DMS114 treated with DMSO at 0.1 percent for 48 hours (cell line): ENCODE measurements at regions not wholly inside any gene's neighbourhood (a gene's known extent, or its start where the extent isn't known, plus 50 kb on each side); places are given as distances from the start of the nearest gene placed in this dataset.

Source experiments
- DNase-seq: peaks from one replicate; lab custom pipeline; 2025; ENCODE audit not compliant: unreplicated experiment; lab: John Stamatoyannopoulos, UW

- no peak for DNase-seq
These were observed 112.9 kb upstream of the ZNF678 start for GRCh38 chr1:227450489-227450888.

DNA sequence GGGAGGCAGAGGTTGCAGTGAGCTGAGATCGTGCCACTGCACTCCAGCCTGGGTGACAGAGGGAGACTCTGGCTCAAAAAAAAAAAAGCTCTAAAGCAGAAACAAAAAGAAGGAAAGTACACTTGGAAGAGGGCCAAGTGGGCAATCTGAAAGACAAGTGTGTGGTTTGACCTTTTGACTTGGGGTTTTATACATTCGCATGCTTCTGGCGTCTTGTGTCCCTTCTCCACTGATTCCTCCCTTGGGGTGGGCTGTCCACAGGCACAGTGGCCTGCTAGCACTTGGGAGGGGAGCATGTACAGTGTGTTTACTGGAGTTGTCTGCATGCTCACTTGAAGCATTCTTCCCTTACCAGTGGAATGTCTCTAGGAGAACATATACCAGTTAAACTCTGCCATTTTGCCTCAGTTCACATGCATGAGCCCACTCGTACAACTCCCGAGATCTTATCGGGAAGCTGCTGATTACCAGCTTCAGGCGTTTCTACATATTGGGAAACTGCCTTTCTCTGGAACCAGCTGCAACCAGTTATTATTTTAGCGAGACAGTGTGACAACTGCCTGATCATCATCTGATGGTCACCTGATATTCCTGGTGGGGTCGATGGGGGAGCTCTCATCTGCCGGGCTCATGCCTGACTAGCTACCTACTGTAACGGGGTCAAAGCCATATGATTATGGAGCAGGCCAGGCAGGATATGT, 113.5 kb upstream of the ZNF678 start:
- no peak for DNase-seq

DNA sequence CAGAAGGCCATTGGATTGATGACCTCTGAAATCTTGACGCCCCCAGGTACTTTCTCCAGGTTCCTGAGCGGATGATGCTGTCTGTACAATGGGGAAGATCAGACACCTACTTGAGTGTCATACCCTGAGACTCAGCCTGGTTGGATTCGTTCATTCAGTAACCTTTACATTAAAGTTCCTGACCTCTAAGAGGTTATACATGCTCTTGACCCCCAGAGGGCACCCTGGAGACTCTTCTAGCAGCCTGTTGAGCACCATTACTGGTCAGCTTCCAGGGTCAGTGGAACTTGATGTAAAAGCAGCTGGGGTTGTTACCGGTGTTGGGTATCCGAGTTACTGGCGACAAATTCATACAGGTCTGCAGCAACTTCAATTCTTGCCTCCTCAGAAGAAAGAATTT, 114.3 kb upstream of the ZNF678 start:
- no peak for DNase-seq

DNA sequence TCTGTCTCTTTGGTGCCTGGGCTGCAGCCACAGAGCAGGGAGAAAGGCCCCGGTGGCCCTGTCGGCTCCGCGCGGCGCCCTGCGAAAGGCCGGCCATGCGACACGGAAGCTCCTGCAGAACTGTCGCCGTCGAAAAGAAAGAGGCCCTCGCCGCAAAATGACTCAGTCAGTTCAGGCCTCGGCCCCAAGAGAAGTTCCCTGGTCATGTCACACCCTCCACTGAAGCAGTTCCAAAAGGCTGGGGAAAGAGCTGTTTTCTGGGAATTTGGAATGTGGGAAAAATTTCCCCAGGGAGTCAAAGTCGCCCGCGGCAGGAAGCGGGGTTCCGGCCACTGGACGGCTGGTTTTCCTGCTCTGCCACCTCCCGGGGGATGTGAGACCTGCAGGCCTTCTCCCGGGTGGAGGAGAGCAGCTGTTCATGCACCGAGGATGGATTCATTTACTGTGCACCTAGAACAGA, 115.8 kb upstream of the ZNF678 start:
- DNase-seq, result no peak

- no peak for DNase-seq
These were observed 117.6 kb upstream of the ZNF678 start for GRCh38 chr1:227445746-227446145.

GRCh38 chr1:227445092-227445674, 118.2 kb upstream of the ZNF678 start:
- DNase-seq, result no peak

DNA sequence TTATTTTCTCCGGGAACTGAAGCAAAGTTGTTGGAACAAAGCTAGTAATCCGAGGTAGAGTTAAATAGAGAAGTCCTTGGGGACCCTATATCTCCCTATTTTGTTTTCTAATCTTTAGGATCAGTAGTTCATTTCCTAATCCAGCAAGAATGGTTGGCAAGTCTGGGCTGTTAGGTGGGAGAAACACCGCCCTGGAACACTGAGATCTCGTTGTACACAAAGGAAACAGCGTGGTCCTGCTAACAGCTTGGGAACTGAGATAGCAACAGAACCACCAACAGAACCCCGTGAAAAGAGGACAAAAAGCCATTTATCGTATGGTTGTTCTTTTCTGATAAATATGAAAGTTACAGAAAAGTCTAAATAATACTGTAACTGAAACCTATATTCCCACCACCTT, 121.9 kb upstream of the CDC42BPA start:
- no peak for DNase-seq

- DNase-seq, result peak; percentile 77
These were observed 119.3 kb upstream of the CDC42BPA start for GRCh38 chr1:227437495-227438008.

DNA sequence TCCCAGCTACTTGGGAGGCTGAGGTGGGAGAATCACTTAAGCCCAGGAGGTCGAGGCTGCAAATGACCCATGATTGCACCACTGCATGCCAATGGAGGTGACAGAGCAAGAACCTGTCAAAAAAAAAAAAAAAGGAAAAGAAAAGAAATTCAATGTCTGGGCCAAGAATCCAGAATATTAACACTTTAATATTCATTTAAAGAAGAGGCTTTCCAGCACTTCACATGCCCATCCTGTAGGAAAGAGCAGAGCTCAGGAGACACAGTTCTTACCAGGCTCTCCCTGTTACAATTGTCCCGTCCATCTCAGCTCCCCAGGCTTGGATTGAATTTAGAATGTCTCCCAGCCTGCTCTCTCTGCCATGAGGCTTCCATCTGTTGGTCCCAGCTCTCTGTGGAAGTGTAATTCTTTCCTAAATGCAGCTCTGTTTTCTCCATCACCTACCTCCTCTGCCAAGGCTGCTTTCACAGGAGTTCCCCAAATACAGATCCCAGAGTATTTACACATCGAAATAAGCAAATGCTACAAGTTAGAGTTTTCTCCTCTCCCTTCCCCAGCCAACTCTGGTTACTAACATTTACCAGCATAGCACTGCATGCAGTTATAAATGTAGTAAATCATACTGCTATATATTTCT, 116.6 kb upstream of the CDC42BPA start:
- DNase-seq, result no peak

DNA sequence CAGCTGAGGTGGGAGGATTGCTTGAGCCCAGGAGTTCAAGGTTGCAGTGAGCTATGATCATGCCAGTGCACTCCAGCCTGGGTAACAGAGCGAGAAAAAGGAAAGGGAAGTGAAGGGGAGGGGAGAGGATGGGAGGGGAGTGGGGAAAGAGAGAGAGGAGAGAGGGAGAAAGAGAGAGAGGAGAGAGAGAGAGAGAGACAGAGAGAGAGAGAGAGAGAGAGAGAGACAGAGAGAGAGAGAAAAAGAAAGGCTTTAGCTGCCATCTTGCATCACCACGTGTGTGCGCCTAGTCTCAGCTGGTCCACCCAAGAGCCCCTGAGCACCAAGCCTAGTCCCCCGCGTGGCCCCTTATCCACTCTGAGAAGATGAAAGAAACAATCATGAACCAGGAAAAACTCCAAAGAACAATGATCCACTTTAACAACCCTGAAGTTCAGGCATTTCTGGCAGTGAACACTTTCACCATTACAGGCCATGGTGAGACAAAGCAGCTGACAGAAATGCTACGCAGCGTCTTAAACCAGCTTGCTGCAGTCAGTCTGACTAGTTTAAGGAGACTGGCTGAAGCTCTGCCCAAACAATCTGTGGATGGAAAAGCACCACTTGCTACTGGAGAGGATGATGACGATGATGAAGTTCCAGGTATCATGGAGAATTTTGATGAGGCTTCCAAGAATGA, 115.5 kb upstream of the CDC42BPA start:
- no peak for DNase-seq

GRCh38 chr1:227432981-227433380, 114.7 kb upstream of the CDC42BPA start:
- no peak for DNase-seq

DNA sequence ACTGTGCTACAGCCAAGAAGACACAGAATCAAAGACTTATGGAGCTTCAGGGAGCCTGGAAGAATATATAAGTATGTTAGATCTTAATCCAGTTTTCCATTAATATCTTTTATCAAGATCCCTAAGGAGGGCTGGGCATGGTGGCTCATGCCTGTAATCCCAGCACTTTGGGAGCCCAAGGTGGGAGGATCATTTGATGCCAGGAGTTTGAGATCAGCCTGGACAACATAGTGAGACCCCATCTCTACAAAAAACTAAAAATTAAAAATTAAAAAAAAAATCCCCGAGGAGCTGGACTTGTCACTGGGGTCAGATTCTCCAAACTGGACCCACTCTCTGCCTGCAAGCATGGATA, 113.9 kb upstream of the CDC42BPA start:
- no peak for DNase-seq

DNA sequence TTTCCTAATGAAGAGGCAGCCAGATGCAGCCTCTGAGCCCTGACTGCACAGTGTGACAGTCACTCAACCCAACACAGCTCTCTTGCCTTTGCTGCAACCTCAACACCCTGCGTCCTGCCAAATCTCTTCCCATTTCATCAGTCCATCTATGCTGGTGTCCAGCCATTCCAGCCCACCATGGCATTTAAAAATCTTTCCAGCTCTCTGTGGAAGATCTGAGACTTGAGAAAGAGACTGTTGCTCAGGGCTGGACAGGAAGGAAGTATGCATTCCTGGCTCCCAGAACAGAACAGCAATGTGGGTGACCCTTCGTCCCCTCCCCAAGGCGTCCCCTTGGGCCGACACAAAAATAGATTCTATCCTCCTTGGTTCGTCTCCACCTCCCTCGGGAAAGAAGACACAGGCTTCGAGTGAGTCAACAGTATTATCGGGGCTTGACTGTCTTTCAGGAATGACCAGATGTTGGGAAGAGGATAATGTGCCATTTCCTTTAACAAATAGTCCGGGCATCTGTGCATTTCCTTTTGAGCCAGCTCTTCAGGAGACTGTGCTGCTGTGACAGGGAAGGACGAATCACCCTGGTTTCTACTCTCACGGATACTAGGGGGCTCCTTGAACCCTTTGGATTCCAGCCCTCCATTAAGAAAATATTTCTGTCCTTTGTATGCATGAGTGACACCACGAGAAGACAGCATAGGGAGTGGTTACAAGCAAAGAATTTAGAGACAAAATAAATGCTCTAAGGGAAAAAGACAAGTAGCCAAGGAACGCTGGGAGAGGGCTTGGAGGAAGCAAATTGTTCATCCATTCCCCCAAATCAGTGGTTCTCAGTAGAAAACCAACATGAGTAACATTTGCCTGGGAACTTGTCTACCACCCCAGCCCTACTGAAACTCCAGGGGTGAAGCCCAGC, 111.4 kb upstream of the CDC42BPA start:
- no peak for DNase-seq

DNA sequence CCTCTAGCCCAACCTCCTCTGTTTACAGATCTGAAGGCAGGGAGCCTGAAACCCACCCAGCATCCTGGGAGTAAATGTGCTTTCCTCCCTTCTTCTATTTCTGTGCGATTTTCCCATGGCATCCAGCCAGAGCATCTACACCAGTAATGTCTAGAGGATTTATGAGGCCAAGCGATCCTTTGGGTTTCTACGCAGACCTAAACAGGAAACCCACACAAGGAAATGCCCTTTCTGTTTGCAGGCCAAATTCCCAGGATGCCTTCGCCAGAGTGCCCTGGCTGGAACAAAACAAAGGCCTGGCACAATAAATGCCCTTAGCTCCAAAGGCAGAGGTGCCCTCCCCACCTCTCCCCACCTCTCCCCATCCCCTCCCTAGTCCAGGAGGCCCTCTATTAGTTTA, 110.5 kb upstream of the CDC42BPA start:
- DNase-seq, result no peak

DNA sequence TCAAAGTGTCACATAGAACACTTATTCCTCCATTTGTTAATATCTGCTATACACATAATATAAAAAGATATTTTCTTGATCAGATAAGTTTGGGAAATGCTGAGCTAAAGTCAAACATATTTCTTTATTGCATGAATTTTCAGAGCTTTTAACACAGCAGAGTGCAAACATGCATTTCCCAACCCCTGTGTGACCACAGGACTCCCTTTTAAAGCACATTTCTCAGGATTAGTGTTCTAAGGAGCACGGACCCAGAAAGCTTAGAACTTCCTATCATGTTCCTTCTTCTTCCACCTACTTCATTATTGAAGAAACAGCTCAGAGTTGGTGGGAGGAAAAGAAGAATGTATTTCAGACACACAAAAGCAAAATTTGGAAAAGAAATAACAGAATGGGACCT, 109.1 kb upstream of the CDC42BPA start:
- no peak for DNase-seq

DNA sequence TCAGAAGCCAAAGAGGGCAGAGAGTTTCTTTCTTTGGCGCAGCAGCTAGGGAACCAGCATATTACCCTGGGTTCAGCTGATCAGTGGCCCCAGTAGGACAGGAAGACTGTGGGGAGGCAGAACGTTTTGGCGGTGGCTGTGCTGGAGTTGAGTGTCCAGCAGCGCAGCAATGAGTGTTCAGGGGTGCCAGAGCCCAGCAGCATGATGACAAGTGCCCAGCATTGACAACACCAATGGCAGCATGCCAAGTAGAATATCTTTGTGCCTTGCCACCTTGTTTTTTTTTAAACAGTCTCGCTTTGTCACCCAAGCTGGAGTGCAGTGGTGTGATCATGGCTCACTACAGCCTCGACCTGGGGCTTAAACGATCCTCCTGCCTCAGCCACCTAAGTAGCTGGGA, 106.7 kb upstream of the CDC42BPA start:
- no peak for DNase-seq

DNA sequence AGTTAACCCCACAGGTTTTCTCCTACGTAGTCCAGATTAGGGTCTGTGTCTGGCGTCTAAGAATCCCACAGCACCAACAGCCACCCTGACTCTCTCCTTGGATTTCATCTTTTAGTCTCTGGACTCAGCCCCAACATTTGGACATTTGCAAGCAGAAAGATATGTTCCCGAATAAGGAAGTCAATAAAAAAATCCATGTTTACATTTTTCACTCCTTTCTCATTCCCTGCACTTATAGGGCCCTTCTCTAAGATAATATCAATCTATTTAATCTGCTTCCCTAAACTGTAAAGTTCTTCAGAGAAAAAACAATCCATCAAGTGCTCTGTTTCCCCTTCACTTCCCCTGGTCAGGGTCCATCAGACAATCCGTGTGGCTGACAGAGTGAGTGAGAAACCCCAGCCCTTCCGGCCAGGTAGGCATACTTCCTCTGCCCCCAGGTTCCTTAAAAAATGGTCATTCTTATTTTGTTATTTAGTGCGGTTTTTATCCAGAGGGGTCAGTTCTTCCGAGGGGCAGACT, 105.9 kb upstream of the CDC42BPA start:
- DNase-seq, result no peak

DNA sequence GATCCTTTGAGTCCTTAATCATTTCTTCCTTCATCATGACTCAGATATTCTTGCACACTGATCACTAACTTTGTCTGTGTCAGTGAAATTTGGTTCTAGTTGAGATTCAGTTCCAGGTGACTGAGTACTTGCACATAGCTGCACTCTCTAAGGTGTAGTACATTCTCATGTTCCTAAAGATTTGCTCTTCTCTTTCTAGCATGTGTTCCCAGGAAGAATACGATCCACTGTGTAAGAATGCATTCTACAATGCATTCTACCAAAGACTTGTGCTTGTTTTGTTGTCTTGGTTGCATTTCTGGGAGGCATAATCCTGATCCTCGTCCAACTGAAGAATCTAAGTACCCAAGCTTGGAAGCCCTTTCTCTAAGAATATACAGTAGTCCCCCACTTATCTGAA, 104.3 kb upstream of the CDC42BPA start:
- DNase-seq, result no peak

- DNase-seq, result no peak
These were observed 101.9 kb upstream of the CDC42BPA start for GRCh38 chr1:227420147-227420546.

- DNase-seq, result no peak
These were observed 99.6 kb upstream of the CDC42BPA start for GRCh38 chr1:227417756-227418480.
